ENCODE measurements at regions not wholly inside any gene's neighbourhood (a gene's known extent, or its start where the extent isn't known, plus 50 kb on each side); places are given as distances from the start of the nearest gene placed in this dataset.

DNA sequence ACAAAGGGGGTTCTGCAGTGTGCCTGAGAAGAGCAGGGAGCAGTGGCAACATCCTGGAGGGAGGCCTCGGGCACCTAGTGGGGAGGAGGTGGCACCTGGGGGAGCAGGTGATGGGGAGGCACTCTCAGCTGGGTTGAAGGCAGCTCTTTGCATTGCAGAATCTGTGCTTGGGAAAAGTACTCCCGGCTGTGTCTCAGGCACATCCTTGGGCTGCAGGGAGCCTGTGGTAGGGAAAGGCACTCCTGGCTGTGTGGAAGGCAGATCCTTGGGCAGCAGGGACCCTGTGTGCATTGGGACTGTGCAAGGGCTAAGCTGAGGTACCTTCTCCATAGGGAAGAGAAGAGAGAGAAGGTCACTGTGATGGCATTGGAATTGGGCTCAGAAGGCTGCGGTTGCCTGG lies 52.8 kb upstream of the ANTXRL start:
- TF ChIP-seq, protein P1, sequence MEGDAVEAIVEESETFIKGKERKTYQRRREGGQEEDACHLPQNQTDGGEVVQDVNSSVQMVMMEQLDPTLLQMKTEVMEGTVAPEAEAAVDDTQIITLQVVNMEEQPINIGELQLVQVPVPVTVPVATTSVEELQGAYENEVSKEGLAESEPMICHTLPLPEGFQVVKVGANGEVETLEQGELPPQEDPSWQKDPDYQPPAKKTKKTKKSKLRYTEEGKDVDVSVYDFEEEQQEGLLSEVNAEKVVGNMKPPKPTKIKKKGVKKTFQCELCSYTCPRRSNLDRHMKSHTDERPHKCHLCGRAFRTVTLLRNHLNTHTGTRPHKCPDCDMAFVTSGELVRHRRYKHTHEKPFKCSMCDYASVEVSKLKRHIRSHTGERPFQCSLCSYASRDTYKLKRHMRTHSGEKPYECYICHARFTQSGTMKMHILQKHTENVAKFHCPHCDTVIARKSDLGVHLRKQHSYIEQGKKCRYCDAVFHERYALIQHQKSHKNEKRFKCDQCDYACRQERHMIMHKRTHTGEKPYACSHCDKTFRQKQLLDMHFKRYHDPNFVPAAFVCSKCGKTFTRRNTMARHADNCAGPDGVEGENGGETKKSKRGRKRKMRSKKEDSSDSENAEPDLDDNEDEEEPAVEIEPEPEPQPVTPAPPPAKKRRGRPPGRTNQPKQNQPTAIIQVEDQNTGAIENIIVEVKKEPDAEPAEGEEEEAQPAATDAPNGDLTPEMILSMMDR (IDR thresholded peaks at IDR 0.05) = no peak
- TF ChIP-seq POLR2A (IDR thresholded peaks at IDR 0.05) = no peak
